Inferior parietal cortex (tissue), 1 donor: ENCODE measurements at regions not wholly inside any gene's neighbourhood (a gene's known extent, or its start where the extent isn't known, plus 50 kb on each side); places are given as distances from the start of the nearest gene placed in this dataset.
A peak's percentile ranks its signal among the peaks of the same experiment; 100 is the strongest.
"Not testable (repeated sequence)": the region's sequence is repeated elsewhere in the genome, so short reads cannot be mapped to it uniquely, and the experiment has no call there.

ENCODE experiments used
- DNase-seq: peaks from one replicate; pipeline ENCODE4 v3.0.0-alpha.2; 2016; ENCODE audit errors: extremely low spot score

- DNase-seq = not testable (repeated sequence)
Observed at GRCh38 chr2:37806004-37806403, 119.1 kb upstream of the RMDN2 start.

DNA sequence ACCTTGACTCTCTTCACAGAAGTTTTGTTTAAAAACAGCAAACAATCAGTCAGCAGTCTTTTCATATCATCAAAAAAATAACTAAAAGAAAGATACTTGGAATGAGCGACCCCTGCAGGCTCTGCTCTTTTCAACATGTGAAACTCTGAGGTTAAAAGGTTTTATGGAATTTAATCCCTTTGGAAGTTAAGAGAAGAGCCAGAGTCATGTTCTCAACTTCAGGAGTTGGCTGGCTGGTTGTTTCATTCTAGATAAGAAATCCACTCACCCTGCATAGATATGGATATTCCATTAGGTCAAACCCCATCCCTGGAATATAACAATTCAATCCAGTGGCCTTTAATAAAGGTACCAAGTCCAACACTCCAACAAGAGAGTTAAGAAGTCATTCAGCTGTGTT, 115.6 kb upstream of the RMDN2 start:
- no peak for DNase-seq

DNA sequence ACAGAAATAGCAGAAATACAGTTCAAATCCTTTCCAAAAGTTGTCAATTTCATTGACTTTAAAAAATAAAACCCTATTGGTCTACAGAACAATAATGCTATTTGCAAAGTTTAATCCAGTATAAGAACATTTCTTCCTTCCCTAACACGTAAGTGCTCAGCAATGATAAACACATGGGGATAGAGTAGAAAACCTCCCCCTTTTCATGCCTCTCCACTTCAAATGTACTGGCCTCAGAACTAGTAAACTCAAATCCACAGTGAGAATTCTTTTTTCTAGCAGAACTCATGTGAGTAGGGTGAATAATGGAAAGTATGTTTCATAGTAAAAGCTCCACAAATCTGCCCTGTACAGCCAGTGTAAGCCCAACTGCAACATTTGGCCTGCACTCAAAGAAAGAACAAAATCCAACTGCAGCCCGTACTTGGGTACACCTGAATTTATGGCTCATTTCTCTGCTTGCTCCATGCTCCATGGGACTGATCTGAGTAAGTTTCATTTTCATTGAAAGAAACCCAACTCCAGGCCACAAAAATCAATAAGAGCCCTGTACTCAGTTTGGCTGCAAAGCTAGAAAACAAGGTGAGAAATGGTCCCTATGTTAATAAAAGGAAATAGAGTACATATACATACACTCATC, 115.0 kb upstream of the RMDN2 start:
- no peak for DNase-seq

- no peak for DNase-seq
Observed at GRCh38 chr2:37812414-37812813, 112.7 kb upstream of the RMDN2 start.

DNA sequence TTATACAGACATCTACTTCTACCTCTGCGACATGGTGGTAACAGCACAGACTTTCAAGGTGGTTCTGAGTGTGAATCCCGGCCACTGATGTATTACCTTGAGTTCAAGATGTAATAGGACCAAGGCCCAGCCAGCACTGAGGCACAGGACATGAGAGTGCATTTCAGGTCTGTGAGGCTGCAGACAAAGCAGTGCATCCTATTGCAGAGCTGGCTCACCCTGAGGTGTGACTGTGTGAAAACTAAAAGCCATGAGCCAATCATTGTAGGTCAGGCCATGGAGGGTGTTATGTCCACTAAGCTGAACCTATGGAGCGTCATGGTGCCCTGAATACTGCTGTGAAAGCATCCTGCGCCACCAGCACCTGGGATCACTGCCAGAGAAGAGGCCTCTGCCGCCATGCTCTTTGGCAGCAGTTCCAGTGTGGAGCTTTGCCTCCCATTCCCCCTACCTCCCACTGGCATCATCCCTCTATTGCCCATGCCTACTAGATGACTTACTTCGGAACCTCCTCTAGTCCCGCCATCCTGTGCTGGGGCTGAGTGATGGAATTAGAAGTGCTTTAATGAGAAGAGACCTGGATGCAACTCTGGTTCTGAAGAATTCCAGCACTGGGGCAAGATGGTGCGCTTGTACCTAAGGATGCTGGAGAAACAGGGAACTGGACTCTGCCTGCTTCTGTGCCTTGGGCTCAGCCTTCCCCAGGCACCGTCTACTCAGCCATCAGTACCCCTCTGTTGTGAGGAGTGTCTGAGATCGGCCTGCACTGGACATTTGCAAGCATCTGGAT, 112.0 kb upstream of the RMDN2 start:
- no peak for DNase-seq

- DNase-seq = no peak
Observed at GRCh38 chr2:37816036-37816435, 109.1 kb upstream of the RMDN2 start.

DNA sequence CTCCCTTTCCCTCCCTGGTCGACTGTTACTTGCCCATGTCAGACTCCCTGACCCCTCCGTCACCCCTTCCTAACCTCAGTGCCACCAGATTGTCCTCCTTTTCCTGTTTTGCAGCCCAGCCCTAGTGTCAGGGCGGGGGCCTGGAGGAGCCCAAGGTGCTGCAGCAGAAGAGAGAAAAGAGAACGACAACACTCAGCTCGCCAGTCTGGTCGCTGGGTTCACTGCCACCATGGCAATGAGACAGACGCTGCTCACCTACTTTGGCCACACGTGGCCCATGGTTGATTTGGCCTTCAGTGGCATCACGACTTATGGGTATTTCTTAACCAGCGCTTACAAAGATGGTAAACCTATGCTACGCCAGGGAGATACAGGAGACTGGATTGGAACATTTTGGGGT, 108.4 kb upstream of the RMDN2 start:
- DNase-seq = no peak

DNA sequence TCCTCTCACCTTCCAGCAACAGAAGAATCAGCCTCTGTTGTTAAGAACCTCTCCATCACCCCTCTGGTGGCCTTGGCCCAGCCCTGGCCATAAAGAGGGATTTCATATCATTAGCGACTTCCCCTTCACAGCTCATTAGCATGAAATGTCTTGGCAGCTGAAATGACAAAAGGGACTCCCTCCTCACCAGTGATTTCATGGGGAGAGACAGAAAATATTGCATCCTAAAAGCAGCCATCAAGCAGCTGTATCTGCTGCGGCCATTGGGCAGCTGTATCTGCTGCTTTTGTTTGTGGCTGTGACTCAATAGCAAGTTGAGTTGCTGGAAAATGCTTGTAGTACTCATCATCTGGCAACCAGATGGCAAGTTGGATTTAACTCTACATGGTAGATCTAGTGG, 105.9 kb upstream of the RMDN2 start:
- no peak for DNase-seq

DNA sequence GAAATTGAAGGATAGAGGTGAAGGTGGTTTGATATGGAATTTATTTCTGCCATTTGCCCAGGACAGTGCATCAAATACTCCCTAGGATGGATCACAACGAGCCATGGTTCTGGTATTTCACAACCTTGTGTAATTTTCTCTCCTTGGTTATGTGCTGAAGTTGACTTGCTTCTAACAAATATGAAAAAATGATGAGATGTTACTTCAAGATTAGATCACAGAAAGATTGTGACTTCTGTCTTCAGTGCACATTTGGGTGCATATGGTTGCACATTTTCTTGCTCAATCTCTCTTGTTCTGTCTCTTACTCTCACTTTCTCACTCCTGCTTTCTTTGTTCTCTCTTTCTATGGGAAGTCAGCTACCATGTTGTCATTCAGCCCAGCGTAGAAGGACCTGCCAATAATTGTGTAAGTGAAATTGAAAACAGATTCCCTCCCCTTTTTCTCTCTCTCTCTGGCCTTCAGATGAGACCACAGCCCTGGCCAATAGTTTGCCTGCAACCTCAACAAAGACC, 104.6 kb upstream of the RMDN2 start:
- no peak for DNase-seq

GRCh38 chr2:37825586-37825985, 99.5 kb upstream of the RMDN2 start:
- no peak for DNase-seq

DNA sequence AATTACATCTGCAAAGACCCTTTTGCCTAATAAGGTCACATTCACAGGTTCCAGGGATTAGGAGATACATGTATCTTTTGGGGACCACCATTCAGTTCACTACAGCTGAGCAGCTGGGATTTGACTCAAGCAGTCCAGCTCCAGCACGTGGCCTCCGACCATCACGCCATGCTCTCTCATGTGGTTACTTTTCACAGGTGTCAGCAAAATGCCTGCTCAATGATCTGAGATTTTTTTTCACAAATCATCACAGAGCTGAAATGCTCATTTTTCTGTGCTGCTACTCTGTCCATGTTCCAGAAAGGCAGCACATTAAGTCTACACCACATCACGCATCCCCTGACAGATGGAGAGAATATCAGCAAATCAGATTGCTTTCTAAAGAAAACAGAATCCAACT, 98.5 kb upstream of the RMDN2 start:
- no peak for DNase-seq

DNA sequence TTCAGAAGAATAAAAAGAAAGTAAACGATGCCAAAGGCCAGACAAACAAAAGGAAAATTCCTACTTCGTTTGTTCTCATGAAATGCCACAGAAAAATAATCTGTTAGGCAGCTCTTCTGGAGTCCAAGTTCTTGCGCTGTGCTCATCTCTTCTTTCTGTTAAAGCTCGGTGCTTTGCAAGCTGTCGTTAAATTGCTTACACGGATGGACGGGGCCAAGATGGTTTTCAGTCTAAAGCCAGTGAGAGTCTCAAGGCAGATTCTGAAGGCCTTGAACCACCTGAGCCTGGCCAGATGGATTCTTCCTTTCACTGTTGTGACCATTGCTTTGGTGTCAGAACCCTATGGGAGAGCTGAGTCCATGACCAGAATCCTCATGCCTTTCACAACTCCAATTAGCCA, 97.6 kb upstream of the RMDN2 start:
- no peak for DNase-seq

DNA sequence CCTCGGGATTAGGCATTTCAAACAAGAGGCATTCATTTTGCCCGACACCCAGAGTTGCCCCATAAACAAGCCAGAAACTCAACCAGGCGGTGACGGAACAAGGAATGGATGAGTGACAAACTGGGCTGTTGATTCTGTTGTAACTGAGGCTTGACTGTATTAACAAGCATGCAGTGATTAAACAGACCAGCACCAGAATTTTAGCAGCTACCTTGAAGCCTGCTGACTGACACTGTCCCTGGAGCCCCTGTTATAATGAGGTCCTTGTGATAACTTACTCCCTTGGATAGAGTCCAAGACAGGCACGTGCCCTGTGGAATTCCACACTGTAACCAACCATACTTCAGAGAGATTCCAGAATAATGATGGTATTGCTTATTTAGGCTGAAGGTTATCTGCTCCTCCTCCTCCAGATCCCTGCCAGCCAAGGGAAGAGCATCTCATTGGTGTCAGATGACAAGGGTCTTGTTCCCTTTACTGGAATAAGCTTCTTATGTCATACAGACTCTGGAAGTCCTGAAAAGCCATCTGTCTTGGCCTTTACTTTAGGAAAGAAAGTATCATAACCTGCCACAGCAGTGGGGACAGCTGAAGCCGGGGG, 97.1 kb upstream of the RMDN2 start:
- no peak for DNase-seq

GRCh38 chr2:37829202-37829601, 95.9 kb upstream of the RMDN2 start:
- no peak for DNase-seq

GRCh38 chr2:37829616-37830395, 95.3 kb upstream of the RMDN2 start:
- DNase-seq = no peak

GRCh38 chr2:37830636-37831035, 94.5 kb upstream of the RMDN2 start:
- no peak for DNase-seq

DNA sequence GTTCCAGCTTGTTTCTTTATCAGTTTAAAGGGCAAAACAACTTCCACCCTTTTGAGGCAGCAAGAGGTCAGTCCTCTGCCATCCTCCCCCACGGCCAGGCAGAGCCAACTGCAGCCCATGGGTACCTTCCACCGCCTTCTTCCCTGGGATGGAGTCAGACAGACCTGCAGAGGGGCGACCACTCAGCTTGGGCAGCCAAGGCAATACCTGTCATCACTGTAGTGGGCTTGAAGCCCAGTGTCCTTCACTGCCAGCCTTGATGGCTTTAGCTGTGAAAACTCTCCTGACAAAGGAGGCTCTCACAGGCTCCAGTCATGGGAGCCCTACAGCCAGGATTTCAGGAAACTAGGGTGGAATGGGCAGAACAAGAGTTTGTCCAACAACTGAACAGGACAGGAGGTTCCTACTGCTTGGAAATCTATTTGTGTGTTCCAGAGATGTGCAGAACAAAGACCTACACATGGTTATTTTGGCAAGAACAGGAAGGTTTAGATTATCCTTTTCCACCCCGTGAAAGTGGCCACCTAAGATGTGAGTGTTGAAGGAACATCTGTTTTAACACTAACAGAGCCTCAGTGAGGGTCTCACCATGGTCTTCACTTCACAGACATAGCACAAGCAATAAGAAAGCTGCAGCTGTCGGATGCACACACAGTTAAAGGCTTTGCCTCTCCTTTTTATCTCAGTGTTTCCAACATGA, 93.9 kb upstream of the RMDN2 start:
- no peak for DNase-seq

GRCh38 chr2:37832590-37833197, 92.4 kb upstream of the RMDN2 start:
- DNase-seq = peak; percentile 92

- no peak for DNase-seq
Observed at GRCh38 chr2:37833423-37833822, 91.7 kb upstream of the RMDN2 start.

GRCh38 chr2:37836270-37836669, 88.8 kb upstream of the RMDN2 start:
- DNase-seq = no peak

DNA sequence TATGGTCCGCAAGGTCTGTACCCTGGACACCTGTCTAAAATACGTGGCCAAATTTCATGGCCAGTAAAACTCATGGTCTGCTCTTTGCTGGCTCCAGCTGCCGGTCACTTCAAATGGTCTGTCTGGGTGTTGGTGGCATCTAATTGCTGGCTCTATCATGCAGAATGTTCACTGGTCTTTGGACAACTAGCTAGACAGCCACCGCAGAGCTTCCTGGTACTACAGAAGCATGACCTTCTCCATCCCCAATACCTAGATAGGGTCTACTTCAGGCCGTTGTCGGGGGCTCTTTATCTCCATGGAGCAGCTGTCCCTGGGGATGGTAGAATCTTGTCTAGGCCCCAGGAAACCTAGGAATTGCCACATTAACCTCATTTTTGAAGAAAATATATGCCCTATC, 88.4 kb upstream of the RMDN2 start:
- no peak for DNase-seq
